IMR-90 (cell line): ENCODE measurements at regions not wholly inside any gene's neighbourhood (a gene's known extent, or its start where the extent isn't known, plus 50 kb on each side); places are given as distances from the start of the nearest gene placed in this dataset.

Experiments
- BHLHE40 ChIP-seq: fragments of 150-350 bp; IDR thresholded peaks from 2 replicates; pipeline ENCODE4 v1.6.1; 2016; ENCODE audit warnings: mild to moderate bottlenecking, low read depth, low read length
- CHD1 ChIP-seq: IDR thresholded peaks from 2 replicates; pipeline ENCODE4 v1.6.1; 2012; ENCODE audit warnings: low read depth, low read length, improper control_type of control experiment
- ELK1 ChIP-seq: fragments of 150-350 bp; IDR thresholded peaks from 2 replicates; pipeline ENCODE4 v1.6.1; 2016; ENCODE audit warnings: low read depth, mild to moderate bottlenecking, low read length, moderate library complexity, borderline replicate concordance
- FOS ChIP-seq: fragments of 150-350 bp; IDR thresholded peaks from 2 replicates; pipeline ENCODE4 v1.6.1; 2016; ENCODE audit warnings: low read depth, low read length
- MAFK ChIP-seq: IDR thresholded peaks from 2 replicates; pipeline ENCODE4 v1.6.1; 2012; ENCODE audit warnings: low read depth, low read length, improper control_type of control experiment
- MAZ ChIP-seq: IDR thresholded peaks from 2 replicates; pipeline ENCODE4 v1.6.1; 2012; ENCODE audit warnings: low read depth, mild to moderate bottlenecking, low read length, improper control_type of control experiment, moderate library complexity, borderline replicate concordance
- POLR2A ChIP-seq: IDR thresholded peaks from 2 replicates; pipeline ENCODE4 v1.6.1; 2012; ENCODE audit warnings: mild to moderate bottlenecking, low read depth, low read length
- RAD21 ChIP-seq: IDR thresholded peaks from 2 replicates; pipeline ENCODE4 v1.6.1; 2012; ENCODE audit warnings: low read length, improper control_type of control experiment
- RCOR1 ChIP-seq: IDR thresholded peaks from 2 replicates; pipeline ENCODE4 v1.6.1; 2012; ENCODE audit warnings: mild to moderate bottlenecking, low read length, improper control_type of control experiment; ENCODE audit not compliant: insufficient replicate concordance
- RFX5 ChIP-seq: IDR thresholded peaks from 2 replicates; pipeline ENCODE4 v1.8.0; 2012; ENCODE audit warnings: low read depth, mild to moderate bottlenecking, low read length, moderate library complexity
- SMC3 ChIP-seq: fragments of 150-350 bp; IDR thresholded peaks from 2 replicates; pipeline ENCODE4 v1.6.1; 2016; ENCODE audit warnings: low read depth, mild to moderate bottlenecking, antibody characterized with exemption, low read length, moderate library complexity
- TF ChIP-seq, protein P1 (sequence below): conservative IDR thresholded peaks from 2 replicates; pipeline ENCODE4 v1.5.1; 2012; ENCODE audit warnings: mild to moderate bottlenecking, low read depth, low read length, improper control_type of control experiment
- TF ChIP-seq, protein P2 (sequence below): fragments of 150-350 bp; IDR thresholded peaks from 2 replicates; pipeline ENCODE4 v1.6.1; 2017; ENCODE audit warnings: mild to moderate bottlenecking, antibody characterized with exemption, low read length, low read depth

GRCh38 chrX:13900351-13900750 lies 83.5 kb upstream of the GPM6B start:
- TF ChIP-seq ELK1 (no peak), RFX5 (no peak), CHD1 (no peak), POLR2A (no peak), FOS (no peak), RAD21 (no peak), SMC3 (no peak), MAZ (no peak), BHLHE40 (no peak), RCOR1 (no peak), MAFK (no peak)
- TF ChIP-seq, protein P1, sequence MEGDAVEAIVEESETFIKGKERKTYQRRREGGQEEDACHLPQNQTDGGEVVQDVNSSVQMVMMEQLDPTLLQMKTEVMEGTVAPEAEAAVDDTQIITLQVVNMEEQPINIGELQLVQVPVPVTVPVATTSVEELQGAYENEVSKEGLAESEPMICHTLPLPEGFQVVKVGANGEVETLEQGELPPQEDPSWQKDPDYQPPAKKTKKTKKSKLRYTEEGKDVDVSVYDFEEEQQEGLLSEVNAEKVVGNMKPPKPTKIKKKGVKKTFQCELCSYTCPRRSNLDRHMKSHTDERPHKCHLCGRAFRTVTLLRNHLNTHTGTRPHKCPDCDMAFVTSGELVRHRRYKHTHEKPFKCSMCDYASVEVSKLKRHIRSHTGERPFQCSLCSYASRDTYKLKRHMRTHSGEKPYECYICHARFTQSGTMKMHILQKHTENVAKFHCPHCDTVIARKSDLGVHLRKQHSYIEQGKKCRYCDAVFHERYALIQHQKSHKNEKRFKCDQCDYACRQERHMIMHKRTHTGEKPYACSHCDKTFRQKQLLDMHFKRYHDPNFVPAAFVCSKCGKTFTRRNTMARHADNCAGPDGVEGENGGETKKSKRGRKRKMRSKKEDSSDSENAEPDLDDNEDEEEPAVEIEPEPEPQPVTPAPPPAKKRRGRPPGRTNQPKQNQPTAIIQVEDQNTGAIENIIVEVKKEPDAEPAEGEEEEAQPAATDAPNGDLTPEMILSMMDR: no peak
- TF ChIP-seq, protein P2, sequence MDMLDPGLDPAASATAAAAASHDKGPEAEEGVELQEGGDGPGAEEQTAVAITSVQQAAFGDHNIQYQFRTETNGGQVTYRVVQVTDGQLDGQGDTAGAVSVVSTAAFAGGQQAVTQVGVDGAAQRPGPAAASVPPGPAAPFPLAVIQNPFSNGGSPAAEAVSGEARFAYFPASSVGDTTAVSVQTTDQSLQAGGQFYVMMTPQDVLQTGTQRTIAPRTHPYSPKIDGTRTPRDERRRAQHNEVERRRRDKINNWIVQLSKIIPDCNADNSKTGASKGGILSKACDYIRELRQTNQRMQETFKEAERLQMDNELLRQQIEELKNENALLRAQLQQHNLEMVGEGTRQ: no peak
